Fibroblast of the aortic adventitia (primary cell): ENCODE measurements at regions not wholly inside any gene's neighbourhood (a gene's known extent, or its start where the extent isn't known, plus 50 kb on each side); places are given as distances from the start of the nearest gene placed in this dataset.

Experiments
- DNase-seq: peaks from one replicate; pipeline ENCODE4 v3.0.0-alpha.2; 2010; ENCODE audit warnings: low read depth
- H3K4me3 ChIP-seq: 2 replicates; pipeline ENCODE4 v1.5.1; 2011; ENCODE audit warnings: low read depth, mild to moderate bottlenecking, control low read depth, low read length, moderate library complexity
- TF ChIP-seq, protein P1 (sequence below): IDR thresholded peaks from 2 replicates; pipeline ENCODE4 v1.5.1; 2011; ENCODE audit warnings: mild to moderate bottlenecking, low read length, control low read depth, inconsistent platforms; ENCODE audit not compliant: insufficient read depth

DNA sequence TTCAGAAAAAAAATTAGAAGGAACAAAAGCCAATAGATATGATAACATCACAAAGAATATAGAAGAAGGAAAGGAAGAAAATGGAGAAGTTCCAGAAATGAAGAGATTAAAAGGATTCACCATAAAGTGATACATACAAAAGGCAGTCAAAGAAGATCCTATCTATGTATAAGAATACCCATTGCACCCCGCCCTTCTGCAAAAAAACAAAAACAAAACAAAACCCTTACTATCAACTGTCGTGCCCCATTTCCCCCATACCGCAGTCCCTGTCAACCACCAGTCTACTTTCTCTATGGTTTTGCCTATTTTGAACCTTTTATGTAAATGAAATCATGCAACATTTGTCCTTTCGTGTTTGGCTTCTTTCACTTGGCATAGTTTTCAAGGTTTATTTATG lies 385.6 kb downstream of the PRDM5 start:
- no peak for DNase-seq
- TF ChIP-seq, protein P1, sequence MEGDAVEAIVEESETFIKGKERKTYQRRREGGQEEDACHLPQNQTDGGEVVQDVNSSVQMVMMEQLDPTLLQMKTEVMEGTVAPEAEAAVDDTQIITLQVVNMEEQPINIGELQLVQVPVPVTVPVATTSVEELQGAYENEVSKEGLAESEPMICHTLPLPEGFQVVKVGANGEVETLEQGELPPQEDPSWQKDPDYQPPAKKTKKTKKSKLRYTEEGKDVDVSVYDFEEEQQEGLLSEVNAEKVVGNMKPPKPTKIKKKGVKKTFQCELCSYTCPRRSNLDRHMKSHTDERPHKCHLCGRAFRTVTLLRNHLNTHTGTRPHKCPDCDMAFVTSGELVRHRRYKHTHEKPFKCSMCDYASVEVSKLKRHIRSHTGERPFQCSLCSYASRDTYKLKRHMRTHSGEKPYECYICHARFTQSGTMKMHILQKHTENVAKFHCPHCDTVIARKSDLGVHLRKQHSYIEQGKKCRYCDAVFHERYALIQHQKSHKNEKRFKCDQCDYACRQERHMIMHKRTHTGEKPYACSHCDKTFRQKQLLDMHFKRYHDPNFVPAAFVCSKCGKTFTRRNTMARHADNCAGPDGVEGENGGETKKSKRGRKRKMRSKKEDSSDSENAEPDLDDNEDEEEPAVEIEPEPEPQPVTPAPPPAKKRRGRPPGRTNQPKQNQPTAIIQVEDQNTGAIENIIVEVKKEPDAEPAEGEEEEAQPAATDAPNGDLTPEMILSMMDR = no peak

DNA sequence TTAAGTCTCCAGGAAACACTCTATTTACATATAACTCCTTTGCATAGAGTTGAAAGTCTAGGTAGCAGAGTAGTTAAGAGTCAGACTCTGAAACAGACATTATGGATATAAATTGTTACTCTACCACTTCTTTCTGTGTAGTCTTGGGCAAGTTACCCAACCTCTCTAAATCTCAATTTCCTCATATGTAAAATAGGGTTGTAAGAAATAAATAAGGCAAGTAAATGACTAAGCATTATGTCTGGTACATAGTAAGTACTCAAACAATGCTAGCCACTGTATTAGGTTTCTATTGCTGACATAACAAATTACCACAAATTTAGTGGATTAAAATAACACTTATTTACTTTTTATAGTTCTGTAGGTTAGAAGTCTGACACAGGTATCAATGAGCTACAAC lies 394.1 kb downstream of the PRDM5 start:
- no peak for DNase-seq
- TF ChIP-seq, protein P1 = no peak
- no peak overlapping the region for H3K4me3 ChIP-seq

More for the DNA sequence above, 385.6 kb downstream of the PRDM5 start:
- no peak overlapping the region for H3K4me3 ChIP-seq

DNA sequence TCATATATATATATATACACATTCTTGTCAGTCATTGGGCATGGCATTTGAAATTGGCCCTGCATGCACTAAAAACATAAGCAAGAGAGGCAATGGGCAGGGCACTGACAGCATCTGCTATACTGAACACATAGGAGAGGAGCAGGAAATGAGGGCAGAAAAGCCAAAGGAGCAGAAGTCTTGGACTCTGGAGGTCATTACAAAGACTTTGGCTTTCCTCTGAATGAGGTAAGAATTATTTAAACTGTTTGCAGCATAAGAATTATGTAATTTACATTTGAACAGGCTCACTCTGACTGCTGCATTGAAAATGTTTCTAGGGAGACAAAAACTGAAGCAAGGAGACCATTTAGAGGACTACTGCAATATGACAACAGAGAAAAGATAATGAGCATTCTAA lies 396.5 kb downstream of the PRDM5 start:
- no peak overlapping the region for H3K4me3 ChIP-seq
- DNase-seq = no peak
- TF ChIP-seq, protein P1 = no peak

DNA sequence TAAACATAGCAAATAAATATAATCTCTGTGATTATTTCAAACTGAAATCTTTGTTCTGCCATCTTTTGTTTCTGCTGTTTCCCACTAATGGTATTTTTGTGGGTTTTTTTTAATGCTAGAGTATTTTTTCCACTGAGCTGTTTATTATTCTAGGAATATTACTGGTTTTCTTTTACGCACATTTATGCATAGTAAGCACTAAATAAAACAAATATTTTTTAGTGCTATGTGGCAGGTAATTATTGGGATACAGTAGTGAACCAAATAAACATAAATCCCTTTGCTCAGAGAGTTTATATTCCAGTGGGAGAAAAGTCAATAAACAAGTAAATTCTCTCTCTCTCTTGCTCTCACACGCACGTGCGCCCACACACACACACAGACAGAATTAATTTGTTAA lies 397.4 kb downstream of the PRDM5 start:
- TF ChIP-seq, protein P1 = no peak
- no peak overlapping the region for H3K4me3 ChIP-seq
- no peak for DNase-seq

DNA sequence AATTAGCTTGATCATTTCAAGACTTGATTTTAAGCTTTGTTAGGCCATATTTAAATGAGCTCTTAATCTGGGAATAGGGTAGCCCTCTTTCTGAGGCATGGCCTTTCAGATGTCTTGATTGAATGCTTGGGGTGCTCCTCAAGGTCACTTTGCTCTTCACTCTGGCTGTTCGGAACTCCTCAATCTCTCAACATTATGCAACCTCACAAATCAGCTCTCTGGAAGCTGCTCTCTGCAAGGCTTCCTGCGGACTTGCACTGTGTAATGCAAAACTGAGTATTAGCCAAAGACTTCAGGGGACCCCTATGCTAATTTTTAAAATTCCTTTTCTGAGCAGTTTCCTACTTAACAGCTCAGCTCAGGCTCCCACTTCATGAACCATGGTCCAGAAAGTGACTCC lies 398.3 kb downstream of the PRDM5 start:
- no peak overlapping the region for H3K4me3 ChIP-seq
- no peak for DNase-seq
- TF ChIP-seq, protein P1 = no peak

DNA sequence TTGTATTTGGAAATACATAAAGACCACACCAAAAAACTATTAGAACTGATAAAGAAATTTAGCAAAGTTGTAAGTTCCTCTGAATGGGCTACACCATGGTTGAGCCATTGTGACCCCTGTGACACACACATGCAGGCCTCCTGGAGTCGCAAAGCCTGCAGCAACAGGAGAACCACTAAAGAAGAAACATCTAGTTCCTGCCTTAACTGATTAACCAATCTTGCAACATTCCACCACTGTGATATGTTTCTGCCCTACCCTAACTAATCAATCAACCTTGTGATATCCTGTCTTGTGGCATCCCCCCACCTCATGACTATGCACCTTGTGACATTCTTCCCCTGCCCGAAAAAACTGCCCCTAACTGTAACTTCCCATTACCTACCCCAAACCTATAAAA lies 401.8 kb downstream of the PRDM5 start:
- TF ChIP-seq, protein P1 = no peak
- DNase-seq = no peak
- H3K4me3 ChIP-seq = no peak overlapping the region

DNA sequence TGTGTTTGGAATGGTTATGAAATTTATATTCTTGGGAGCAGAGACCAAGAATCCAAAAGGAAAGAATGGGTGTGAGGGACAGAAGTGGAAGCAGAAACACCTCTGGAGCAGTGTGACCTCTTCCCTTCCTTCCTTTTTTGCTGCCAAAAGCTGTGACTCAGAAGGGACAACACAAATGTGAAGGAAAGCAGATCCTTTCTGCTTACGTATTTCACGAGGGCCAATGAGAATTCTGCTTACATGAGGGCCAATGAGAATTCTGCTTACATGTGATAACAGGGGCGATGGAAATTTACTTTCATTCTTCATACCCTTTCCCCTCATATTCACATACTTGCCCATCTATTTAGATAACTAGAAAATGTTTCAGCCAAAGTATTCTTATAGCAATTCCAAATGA lies 404.6 kb downstream of the PRDM5 start:
- peak overlapping the region; percentile 47 for H3K4me3 ChIP-seq
- TF ChIP-seq, protein P1 = no peak
- peak; percentile 97 for DNase-seq
